NCI-H2171 treated with DMSO at 0.1 percent for 48 hours (cell line): ENCODE measurements at regions not wholly inside any gene's neighbourhood (a gene's known extent, or its start where the extent isn't known, plus 50 kb on each side); places are given as distances from the start of the nearest gene placed in this dataset.
"Not testable (repeated sequence)": the region's sequence is repeated elsewhere in the genome, so short reads cannot be mapped to it uniquely, and the experiment has no call there.

Source experiments
- DNase-seq: peaks from one replicate; lab custom pipeline; 2025; lab: John Stamatoyannopoulos, UW

GRCh38 chr7:53596230-53596629, 560.8 kb downstream of the POM121L12 start:
- DNase-seq: no peak

- DNase-seq: no peak
These were observed 564.9 kb downstream of the POM121L12 start for GRCh38 chr7:53600296-53600695.

GRCh38 chr7:53602817-53603418, 567.5 kb downstream of the POM121L12 start:
- DNase-seq: no peak

GRCh38 chr7:53603461-53603860, 568.0 kb downstream of the POM121L12 start:
- no peak for DNase-seq

GRCh38 chr7:53604201-53604600, 568.8 kb downstream of the POM121L12 start:
- no peak for DNase-seq

GRCh38 chr7:53607961-53608360, 572.5 kb downstream of the POM121L12 start:
- no peak for DNase-seq

- DNase-seq: no peak
These were observed 573.8 kb downstream of the POM121L12 start for GRCh38 chr7:53609185-53609584.

GRCh38 chr7:53611043-53611442, 575.6 kb downstream of the POM121L12 start:
- DNase-seq: no peak

- DNase-seq: no peak
These were observed 588.9 kb downstream of the POM121L12 start for GRCh38 chr7:53624356-53624755.

GRCh38 chr7:53628775-53629174, 593.3 kb downstream of the POM121L12 start:
- no peak for DNase-seq

GRCh38 chr7:53635251-53635650, 599.8 kb downstream of the POM121L12 start:
- DNase-seq: not testable (repeated sequence)

GRCh38 chr7:53638517-53638916, 603.1 kb downstream of the POM121L12 start:
- DNase-seq: no peak

- no peak for DNase-seq
These were observed 605.7 kb downstream of the POM121L12 start for GRCh38 chr7:53641091-53641490.

- no peak for DNase-seq
These were observed 606.9 kb downstream of the POM121L12 start for GRCh38 chr7:53642361-53642760.

GRCh38 chr7:53642866-53643265, 607.4 kb downstream of the POM121L12 start:
- no peak for DNase-seq

GRCh38 chr7:53656881-53657280, 621.4 kb downstream of the POM121L12 start:
- DNase-seq: no peak

- DNase-seq: no peak
These were observed 622.2 kb downstream of the POM121L12 start for GRCh38 chr7:53657586-53657985.

GRCh38 chr7:53658951-53659350, 623.5 kb downstream of the POM121L12 start:
- no peak for DNase-seq

- no peak for DNase-seq
These were observed 626.3 kb downstream of the POM121L12 start for GRCh38 chr7:53661645-53662217.

- no peak for DNase-seq
These were observed 637.2 kb downstream of the POM121L12 start for GRCh38 chr7:53672681-53673080.

GRCh38 chr7:53675835-53676234, 640.4 kb downstream of the POM121L12 start:
- DNase-seq: no peak

GRCh38 chr7:53684693-53685092, 649.3 kb downstream of the POM121L12 start:
- DNase-seq: no peak

- DNase-seq: no peak
These were observed 655.0 kb downstream of the POM121L12 start for GRCh38 chr7:53690411-53690810.

- no peak for DNase-seq
These were observed 662.5 kb downstream of the POM121L12 start for GRCh38 chr7:53697913-53698312.
